ENCODE measurements at regions not wholly inside any gene's neighbourhood (a gene's known extent, or its start where the extent isn't known, plus 50 kb on each side); places are given as distances from the start of the nearest gene placed in this dataset.

GRCh38 chr6:105588123-105588710 is 185.3 kb upstream of the PREP start:
- DNase-seq (ENCODE audit: low read depth in 2 of 2): peak in 1 of 2 donors; percentile 49

- DNase-seq (ENCODE audit: low read depth in 2 of 2): no peak
These were observed 184.7 kb upstream of the PREP start for GRCh38 chr6:105587349-105588122.

DNA sequence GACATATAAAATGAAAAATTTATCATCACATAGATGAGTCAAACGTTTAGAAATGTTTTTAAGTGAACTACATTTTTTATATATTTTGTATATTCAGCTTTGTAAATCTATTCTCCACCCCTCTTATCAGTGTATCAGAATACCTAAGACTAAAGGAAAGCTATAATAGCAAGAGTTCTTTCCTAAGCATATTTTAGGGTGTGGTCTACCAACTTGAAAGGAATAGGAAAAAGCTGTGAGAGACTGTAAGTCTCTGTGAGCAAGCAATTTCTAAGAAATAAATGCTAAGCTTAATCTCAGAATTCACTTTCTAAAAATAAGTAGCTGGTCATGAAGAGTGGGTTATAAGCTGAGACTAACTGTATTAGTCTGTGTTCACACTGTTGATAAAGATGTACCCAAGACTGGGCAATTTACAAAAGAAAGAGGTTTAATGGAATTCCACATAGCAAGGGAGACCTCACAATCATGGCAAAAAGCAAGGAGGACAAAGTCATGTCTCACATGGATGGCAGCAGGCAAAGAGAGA is 175.4 kb upstream of the PREP start:
- DNase-seq (ENCODE audit: low read depth in 2 of 2): no peak

- DNase-seq (ENCODE audit: low read depth in 2 of 2): no peak
These were observed 170.7 kb upstream of the PREP start for GRCh38 chr6:105573556-105573955.

DNA sequence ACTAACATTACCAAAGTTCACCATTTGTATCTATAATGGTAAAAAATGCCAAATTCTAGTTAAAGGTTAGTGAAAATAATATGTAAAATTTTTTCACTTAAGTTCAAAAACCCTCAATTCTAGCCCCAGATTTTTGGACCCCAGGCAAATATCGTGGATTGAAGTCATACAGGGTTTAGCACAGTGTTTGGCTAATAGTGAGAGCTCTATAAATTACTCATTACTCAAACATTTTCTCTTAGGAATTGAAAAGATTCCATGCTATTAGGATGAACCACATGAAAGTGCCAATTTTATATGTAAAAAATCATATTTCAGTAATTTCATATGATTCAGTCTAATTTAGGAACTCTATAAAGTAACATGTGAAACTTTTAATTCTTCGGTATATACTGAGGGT is 170.3 kb upstream of the PREP start:
- DNase-seq (ENCODE audit: low read depth in 2 of 2): no peak

DNA sequence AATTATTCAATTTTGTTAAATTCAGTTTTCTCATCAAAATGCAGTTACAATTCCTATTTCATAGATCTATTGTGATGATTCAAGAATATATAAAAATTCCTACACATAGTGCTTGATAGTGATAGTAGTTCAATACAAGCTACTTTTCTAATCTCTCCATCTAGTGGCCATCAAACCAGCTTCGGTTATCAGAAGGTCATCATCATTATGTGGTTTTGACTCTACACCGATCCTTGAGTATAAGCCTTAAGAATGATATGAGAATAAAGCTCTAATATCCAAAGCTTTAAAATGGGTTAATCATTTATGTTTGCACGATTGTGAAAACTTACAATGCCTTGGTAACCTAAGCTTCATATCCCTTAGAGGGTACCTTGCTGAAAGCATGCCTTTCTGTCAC is 167.5 kb upstream of the PREP start:
- no peak for DNase-seq (ENCODE audit: low read depth in 2 of 2)

DNA sequence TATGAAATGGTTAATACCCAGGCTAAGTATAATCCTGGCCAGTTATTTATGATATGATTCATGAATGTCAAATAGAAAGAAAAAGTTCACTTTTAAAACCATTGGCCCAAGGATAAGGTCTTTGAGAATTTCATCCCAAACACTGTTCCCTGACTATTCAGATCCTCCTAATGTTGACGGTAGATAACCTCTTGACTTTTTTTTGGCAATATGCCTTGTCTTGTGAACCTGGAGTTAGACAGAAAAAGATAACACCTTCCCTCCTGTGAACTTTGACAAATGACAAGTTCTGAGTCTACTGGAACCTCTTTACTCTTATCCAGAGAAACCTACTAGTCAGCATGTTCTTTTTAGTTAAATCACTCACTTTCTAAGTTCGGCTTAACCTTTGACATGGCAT is 166.8 kb upstream of the PREP start:
- DNase-seq (ENCODE audit: low read depth in 2 of 2): no peak

DNA sequence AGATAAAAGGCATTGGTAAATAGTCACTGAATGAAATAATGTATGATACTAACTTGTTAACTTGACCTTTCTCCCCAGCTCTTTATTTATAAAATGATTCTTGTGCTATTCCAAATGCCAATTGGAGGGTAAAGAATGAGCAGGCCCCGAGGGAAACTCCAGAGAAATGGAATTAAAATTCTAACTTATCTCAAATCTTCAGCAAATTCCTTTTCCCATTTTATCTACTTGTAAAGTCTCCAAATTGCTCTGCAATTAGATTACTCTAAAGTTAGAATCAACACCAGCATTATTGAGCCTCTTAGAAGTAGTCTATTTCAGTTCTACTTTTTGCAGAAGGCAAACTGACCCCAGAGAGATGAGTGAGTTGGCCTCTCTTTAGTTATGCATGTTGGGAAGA is 165.9 kb upstream of the PREP start:
- no peak for DNase-seq (ENCODE audit: low read depth in 2 of 2)

GRCh38 chr6:105568142-105568541 is 165.3 kb upstream of the PREP start:
- DNase-seq (ENCODE audit: low read depth in 2 of 2): no peak

DNA sequence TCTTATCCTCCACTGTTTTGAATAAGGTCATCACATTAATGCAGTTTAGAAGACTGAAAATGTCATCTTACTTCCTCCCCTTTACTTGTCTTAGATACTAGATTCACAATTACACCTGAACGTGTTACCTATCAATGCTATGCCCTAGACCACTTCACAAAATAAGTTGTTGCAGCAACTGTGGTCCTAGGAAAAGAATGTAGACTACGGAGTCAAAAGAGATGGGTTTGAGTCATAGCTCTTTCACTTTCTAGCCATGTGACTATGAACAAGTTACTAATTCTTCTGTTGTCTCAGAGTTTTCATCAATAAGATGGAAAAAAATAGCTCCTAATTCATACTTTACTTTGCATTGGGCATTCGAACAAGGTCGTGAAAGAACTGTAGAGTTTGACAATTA is 164.3 kb upstream of the PREP start:
- DNase-seq (ENCODE audit: low read depth in 2 of 2): no peak

GRCh38 chr6:105566503-105566902 is 163.6 kb upstream of the PREP start:
- no peak for DNase-seq (ENCODE audit: low read depth in 2 of 2)

DNA sequence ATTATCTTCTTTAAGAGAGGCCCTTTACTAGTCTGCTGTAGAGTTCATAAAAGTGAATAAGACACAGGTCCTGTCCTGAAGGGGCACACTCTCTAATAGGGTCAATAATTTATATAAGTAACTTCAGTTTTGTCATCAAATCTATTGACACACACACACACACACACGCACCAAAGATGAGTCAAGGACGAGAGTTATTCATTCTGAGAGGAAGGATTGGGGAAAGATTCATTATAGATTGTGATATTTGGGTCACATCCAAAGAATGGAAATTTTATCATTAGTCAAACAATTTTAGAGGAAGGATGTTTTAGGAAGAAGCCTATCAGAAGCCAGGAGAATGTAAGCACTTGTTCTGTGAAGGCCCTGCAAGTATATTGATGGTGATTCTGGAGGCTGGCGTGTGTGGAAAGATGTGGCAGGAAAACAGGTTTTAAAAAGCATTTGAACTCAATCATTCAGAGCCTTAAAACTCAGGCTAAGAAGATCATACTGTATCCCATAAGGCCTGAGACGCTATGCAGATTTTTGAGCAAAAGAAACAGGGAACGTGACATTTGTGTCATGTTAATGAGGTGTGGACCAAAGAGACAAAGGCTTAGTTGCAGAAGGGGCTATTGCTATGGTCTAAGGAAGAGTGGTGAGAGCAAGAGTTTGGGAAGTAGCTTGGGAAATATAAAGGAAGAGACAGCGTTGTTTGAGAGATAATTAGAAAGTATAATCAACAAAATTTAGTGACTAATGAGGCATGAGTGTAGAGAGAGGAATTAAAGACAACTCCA is 161.4 kb upstream of the PREP start:
- no peak for DNase-seq (ENCODE audit: low read depth in 2 of 2)

- DNase-seq (ENCODE audit: low read depth in 2 of 2): no peak
These were observed 159.1 kb upstream of the PREP start for GRCh38 chr6:105562027-105562426.

DNA sequence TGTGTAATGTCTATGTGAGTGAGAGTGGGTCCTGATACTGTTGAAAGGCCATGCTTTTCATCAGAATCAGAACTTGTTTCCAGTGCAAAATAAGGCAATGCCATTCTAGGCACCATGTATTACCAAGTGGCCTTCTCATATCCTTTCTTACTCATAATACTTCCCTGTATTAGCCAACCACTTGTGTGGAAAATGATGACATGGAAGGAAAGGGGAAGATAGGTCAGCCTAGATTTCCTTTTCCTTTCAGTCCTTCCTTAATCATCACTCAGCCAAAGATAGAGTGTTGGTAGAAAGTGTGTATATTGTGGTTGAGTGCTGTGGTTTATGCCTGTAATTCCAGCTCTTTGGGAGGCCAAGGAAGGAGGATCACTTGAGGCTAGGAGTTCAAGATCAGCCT is 158.6 kb upstream of the PREP start:
- no peak for DNase-seq (ENCODE audit: low read depth in 2 of 2)

- DNase-seq (ENCODE audit: low read depth in 2 of 2): no peak
These were observed 157.8 kb upstream of the PREP start for GRCh38 chr6:105560611-105561066.

DNA sequence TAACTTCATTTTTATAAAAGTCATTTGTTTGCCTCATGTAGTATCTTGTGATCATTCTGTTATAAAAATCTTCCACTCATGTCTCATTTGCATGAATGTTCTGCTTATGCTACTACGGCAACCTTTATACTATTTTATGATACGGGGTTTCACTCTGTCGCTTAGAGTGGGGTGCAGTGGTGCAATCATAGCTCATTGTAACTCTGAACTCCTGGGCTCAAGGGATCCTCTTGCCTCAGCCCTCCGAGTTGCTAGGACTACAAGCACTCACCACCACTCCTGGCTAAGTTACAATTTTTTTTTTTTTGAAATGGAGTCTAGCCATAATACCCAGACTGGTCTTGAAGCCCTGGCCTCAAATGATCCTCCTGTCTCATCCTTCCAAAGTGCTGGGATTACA is 154.4 kb upstream of the PREP start:
- no peak for DNase-seq (ENCODE audit: low read depth in 2 of 2)

GRCh38 chr6:105553171-105553570 is 150.3 kb upstream of the PREP start:
- no peak for DNase-seq (ENCODE audit: low read depth in 2 of 2)

DNA sequence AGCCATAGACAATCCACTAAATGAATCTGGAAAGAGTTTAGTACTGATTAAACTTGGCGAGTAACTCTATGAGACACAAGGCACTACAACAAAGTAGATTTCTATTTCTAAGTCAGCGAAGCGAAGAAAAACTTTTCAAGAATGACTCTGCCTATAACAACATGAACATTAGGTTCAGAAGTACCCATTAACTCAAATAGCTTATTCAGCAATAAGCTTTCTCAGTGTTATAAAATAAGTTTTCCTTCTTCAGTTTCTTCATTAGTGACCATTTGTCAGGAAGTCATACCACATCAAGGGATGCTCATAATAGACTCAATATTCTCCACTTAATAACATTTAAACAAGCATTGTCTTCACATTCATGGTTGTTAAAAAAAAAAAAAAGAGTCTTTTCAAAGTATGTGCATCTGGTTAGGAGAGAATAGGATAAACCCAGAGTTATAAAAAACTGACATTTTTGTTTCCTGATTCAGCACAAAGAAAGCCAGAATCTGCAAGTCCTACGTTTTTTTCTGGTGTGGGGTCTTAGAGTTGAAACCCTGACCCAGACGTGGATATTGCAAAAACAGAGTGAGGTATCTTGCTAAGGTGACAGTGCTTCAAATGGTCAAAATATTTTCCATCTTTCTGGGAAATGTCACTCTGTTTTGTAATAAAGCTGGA is 148.2 kb upstream of the PREP start:
- no peak for DNase-seq (ENCODE audit: low read depth in 2 of 2)

GRCh38 chr6:105546754-105547153 is 143.9 kb upstream of the PREP start:
- no peak for DNase-seq (ENCODE audit: low read depth in 2 of 2)

GRCh38 chr6:105545947-105546731 is 143.3 kb upstream of the PREP start:
- DNase-seq (ENCODE audit: low read depth in 2 of 2): peak in 1 of 2 donors; percentile 32

Measured in lung microvascular endothelial cell (primary cell).